GM19043 (cell line): ENCODE measurements at regions not wholly inside any gene's neighbourhood (a gene's known extent, or its start where the extent isn't known, plus 50 kb on each side); places are given as distances from the start of the nearest gene placed in this dataset.
"Not testable (repeated sequence)": the region's sequence is repeated elsewhere in the genome, so short reads cannot be mapped to it uniquely, and the experiment has no call there.

ENCODE experiments used
- ATAC-seq: cut with Tn5 transposase; IDR thresholded peaks from one replicate; pipeline ENCODE4 v1.9.1; 2021; ENCODE audit warnings: low read depth; ENCODE audit not compliant: unreplicated experiment

DNA sequence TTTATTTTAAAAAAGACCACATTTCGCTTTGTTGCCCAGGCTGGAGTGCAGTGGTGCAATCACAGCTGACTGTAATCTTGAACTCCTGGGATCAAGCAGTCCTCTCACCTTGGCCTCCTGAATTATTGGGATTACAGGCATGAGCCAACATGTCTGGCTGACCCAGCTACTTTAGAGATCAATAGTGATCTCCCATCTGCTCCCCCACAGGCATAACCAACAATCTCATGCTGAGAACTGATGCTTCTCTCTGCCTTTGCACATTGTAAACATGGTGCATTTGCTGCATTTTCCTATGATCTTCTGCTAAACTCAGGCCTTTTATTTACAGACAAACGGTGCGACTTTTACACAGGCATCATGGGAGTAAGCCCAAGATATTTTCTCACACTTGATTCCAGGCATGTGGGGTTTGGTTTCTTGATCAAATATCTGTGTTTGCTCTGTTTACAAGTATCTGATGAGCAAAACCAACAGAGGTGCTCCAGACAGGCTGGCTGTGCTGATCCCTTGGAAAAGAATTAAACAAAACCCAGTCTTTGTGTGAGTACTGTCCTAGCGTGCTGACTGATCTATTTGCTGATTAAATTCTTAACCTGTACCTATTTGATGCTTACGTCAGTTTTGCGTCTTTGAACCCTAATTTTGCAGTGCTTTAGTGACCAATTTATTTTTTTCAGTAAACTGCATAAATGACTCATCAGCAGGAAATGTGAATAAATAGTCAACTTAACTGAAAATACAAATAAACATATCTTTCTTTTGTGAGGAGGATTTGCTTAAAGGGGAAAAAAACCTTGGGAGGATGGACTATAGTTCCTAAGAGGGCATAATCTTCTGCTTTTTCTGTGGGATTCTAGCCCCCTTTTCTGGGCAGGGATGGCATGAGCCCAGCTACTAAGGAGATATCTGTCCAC is 191.7 kb upstream of the NR3C1 start:
- no peak for ATAC-seq

DNA sequence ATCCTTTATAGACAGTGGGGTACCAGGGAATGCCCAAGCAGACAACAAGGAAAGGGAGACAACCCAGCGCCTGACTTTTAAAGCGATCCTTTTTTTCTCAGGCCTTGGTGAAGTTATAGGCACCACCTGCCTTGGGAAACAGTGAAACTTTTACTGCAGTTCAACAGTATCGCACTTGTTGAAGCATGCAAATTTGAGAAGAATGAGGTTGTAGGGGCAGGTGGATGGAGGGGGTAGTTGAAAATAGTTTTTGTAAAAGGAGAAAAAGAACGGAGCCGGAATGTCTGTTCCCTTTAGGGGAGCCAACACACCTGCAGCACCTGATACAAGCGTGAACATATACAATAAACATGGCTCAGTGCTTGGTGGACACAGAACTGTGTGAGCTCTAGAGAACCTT is 190.2 kb upstream of the NR3C1 start:
- ATAC-seq: no peak

- peak; percentile 81 for ATAC-seq
These were observed 189.2 kb upstream of the NR3C1 start for GRCh38 chr5:143592648-143593047.

GRCh38 chr5:143588933-143589662 is 185.6 kb upstream of the NR3C1 start:
- no peak for ATAC-seq

DNA sequence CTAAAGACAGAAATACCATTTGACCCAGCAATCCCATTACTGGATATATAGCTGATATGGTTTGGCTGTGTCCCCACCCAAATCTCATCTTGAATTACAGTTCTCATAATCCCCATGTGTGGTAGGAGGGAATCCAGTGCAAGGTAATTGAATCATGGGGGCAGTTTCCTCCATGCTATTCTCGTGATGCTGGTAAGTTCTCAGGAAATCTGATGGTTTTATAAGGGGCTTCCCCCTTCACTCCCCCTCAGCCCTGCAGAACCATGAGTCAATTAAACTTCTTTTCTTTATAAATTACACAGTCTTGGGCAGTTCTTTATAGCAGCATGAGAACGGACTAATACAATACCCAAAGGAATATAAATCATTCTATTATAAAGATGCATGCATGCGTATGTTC is 184.6 kb upstream of the NR3C1 start:
- ATAC-seq: not testable (repeated sequence)

DNA sequence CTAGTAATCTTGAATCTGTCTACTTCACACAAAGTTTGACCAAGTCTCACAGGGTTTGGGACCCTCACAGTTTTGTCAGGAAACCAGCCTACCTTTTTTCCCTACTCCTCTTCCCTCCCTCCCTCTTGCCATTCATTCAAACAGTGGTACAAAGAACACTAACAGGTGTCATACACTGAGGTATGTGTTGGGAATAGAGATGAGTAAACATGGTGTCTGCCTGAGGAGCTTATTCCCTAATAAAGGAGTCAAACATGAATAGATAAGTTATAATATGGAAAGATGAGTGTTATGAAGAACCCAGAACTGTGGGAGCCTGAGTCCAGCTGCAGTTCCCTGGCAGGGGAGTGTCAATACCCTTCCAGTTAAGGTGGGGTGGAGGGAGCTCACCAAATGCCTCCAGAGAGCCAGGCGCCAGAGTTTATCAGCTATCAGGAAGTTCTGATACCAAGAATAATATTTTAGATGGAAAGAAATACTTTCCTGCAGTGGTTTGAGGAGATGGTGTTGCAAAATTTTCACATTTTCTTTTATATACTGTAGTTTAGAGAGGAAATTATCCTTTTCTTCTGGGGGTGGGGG is 183.4 kb upstream of the NR3C1 start:
- ATAC-seq: no peak

- ATAC-seq: no peak
These were observed 182.5 kb upstream of the NR3C1 start for GRCh38 chr5:143585970-143586369.

DNA sequence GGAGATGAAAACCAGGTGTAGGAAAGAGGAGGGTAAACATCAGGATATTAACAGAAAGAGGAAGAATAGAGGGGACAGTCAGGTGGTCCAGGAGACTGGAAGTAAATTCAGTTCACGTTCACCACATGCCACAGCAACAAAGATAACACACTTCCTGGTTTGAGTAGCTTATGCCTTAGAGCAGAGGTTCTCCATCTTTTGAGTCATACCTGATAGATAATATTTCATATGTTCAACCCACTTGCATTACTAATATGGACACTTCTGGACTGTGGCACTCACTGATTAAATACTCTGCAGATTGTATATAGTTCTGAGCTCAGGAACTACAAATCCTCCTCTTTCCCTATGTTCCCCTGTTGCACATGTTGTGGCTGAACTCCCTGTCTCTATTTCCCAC is 179.9 kb upstream of the NR3C1 start:
- no peak for ATAC-seq

GRCh38 chr5:143582869-143583268 is 179.4 kb upstream of the NR3C1 start:
- ATAC-seq: no peak

- no peak for ATAC-seq
These were observed 178.7 kb upstream of the NR3C1 start for GRCh38 chr5:143582176-143582575.

GRCh38 chr5:143581649-143582048 is 178.2 kb upstream of the NR3C1 start:
- ATAC-seq: no peak

DNA sequence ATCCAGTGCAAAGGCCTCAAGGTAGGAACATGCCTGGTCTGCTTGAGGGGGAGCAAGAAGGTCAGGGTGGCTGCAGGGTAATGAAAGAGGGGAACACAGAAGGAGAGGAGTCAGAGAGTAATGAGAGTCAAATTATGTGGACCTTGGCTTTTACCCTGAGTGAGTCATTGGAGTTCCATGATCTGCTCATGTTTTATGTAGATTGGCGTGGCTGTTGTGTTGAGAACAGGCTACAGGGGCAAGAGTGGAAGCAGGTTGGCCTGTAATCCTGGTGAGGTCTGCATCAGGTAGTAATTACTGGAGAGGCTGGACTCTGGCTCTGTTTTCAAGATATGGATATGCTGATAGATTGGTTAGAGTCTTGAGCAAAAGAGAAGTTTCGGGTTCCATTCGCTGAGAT is 177.7 kb upstream of the NR3C1 start:
- no peak for ATAC-seq

- ATAC-seq: no peak
These were observed 173.4 kb upstream of the NR3C1 start for GRCh38 chr5:143576711-143577484.

DNA sequence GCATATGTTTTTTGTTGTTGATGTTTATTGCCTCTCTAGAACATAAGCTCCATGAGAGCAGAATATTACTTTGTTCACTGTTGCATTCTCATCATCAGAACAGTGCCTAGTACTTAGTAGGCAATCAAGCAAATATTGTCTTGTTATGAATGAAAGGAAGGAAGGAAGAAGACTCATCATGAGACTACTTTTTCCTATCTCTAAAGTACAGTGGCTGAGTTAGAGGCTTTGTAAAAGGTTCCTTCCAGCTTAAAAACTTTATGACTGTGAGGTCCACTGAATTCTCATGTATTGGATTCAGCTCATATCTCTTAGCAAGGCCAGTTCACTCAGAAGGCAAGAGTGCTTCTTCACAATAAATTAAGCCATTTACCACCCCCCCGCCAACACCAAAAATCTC is 171.8 kb upstream of the NR3C1 start:
- no peak for ATAC-seq

DNA sequence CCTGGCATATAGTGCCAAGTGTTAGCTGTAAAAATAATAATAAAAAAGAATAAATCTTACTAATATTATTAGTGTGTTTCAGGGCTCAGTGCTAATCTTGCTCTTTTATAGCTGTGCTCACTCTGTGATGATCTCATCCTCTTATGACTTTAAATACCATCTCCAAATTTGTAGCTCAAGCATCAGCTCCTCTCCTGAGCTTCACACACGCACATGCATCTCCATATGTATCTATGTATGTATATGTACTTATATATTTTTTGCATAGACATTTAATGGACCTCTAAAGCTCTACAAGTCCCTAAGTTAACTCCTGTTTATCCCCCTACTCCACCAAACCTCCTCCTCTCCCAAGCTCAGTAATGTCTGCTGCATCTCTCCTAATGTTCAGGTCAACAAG is 170.8 kb upstream of the NR3C1 start:
- ATAC-seq: no peak

GRCh38 chr5:143573568-143574170 is 170.2 kb upstream of the NR3C1 start:
- ATAC-seq: peak; percentile 71

DNA sequence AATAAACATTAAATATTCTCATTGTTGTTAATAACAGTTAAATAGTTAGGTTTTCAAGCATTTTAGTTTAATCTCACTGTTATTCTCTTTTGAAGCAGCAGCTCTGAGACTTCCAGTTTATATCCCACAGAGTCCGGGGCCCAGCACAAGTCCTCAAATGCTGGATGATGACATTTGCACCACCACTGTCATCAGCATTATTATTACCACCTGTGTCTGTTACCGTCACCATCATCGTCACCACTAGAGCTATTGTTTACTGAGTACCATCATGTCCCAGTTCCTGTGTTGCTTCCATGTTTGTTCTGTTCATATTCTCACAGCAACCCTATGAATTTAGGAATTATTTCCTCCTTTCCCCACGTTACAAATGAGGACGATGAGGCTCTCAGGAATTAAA is 169.2 kb upstream of the NR3C1 start:
- ATAC-seq: no peak

GRCh38 chr5:143571642-143572624 is 168.4 kb upstream of the NR3C1 start:
- no peak for ATAC-seq

- no peak for ATAC-seq
These were observed 167.5 kb upstream of the NR3C1 start for GRCh38 chr5:143570989-143571388.
